ENCODE measurements at regions not wholly inside any gene's neighbourhood (a gene's known extent, or its start where the extent isn't known, plus 50 kb on each side); places are given as distances from the start of the nearest gene placed in this dataset.

GRCh38 chr3:118802325-118803095 lies 232.1 kb downstream of the IGSF11 start:
- TF ChIP-seq POLR2A (IDR thresholded peaks at IDR 0.05), result no peak
- no peak for TF ChIP-seq CTCF (IDR thresholded peaks at IDR 0.05)
